ENCODE measurements at regions not wholly inside any gene's neighbourhood (a gene's known extent, or its start where the extent isn't known, plus 50 kb on each side); places are given as distances from the start of the nearest gene placed in this dataset.

DNA sequence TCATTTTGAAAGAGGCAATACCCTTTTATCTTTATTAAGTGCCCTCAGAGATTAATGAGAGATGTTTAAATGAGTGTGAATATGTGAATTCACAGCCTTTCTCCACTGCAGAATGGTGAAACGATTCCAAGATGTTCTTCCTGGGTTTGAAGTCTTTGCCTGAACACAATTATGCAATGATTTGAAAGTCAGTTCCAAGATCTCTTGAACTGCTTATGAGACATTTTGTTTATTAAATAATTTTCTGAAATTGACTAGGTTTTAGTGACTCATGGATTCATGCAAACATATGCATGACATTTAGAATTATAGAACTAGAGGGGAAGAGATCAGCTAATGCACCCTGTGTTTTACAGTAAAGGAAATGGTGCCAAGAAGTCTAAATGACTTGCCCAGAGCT lies 118.1 kb upstream of the SLC38A2 start:
- DNase-seq (ENCODE audit: low spot score) (no peak), ATAC-seq (ENCODE audit: insufficient number of reproducible peaks, low FRiP score, low read depth) (no peak)
- Histone ChIP-seq H3K4me1 (ENCODE audit: control insufficient read depth in 1 of 2, low read depth in 2 of 2) (peaks cover 22 to 51% of the 10 kb centered on the region in 2 donors), H3K4me3 (no peak overlapping the region), H3K27ac (peak overlapping the region in 1 of 2 donors; percentile 25), H3K9me3 (no peaks in the 10 kb centered on the region), H3K36me3 (no peaks in the 10 kb centered on the region), H3K27me3 (replicated peaks; ENCODE audit: insufficient read depth) (no peaks in the 10 kb centered on the region)
- no peak for TF ChIP-seq CTCF (IDR thresholded peaks at IDR 0.05)

DNA sequence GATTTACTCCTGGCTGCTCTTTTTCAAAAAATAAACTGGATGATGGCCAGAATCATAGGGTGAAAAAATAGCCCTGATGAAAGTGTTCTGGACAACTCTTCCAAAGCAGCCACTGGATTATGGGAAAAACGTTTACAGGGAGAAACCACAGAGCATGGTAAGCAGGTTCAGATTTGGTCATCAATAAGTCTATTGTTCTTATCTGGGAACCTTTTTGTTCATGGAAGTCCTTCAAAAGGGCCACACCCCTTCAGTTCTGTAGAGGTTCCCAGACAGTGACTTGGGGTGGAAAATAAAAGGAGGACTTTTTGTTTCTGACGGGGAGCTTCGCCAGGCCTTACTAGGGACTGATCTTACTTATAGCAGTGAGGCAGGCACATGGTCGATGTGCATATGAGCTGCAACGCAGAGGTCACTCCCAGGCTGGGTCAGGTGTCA lies 117.4 kb upstream of the SLC38A2 start:
- no peak for TF ChIP-seq CTCF (IDR thresholded peaks at IDR 0.05)
- peaks cover 22 to 51% of the 10 kb centered on the region in 2 donors for H3K4me1 ChIP-seq (ENCODE audit: control insufficient read depth in 1 of 2, low read depth in 2 of 2)
- no peaks in the 10 kb centered on the region for H3K27me3 ChIP-seq (replicated peaks; ENCODE audit: insufficient read depth)
- no peaks in the 10 kb centered on the region for H3K36me3 ChIP-seq
- H3K9me3 ChIP-seq = no peaks in the 10 kb centered on the region
- no peak for ATAC-seq (ENCODE audit: insufficient number of reproducible peaks, low FRiP score, low read depth)
- DNase-seq (ENCODE audit: low spot score) = no peak
- no peak overlapping the region for H3K4me3 ChIP-seq
- H3K27ac ChIP-seq = peak overlapping the region in 1 of 2 donors; percentile 25

DNA sequence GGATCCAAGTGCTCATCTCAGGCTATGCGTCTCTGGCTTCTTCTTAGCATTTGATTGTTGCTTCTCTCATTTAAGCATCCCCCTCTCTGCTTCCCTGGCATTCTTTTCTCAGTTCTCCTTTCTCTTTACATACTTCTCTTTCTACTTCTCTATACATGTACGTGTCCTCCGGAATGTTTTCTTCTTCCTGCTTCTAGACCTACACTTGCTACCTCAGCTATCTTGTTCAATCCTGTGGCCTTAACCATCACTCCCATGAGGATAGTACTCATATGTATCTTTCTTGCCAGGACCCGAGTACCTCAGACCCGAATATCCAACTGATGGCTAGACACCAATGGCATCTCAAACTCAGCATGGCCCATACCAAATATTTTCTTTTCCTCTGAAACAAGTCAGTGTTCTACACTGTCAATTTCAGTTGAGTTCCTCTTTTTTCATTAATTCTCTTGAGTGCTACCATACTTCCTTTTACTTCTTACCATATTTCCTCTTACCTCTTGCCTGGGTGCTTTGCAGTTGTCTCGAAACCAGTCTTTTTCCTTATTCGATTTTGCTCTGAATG lies 115.1 kb upstream of the SLC38A2 start:
- ATAC-seq (ENCODE audit: insufficient number of reproducible peaks, low FRiP score, low read depth) (no peak), DNase-seq (ENCODE audit: low spot score) (no peak)
- TF ChIP-seq CTCF (IDR thresholded peaks at IDR 0.05) = no peak
- H3K4me3 ChIP-seq = no peak overlapping the region
- H3K27me3 ChIP-seq (replicated peaks; ENCODE audit: insufficient read depth) = no peaks in the 10 kb centered on the region
- H3K27ac ChIP-seq = no peak overlapping the region
- no peaks in the 10 kb centered on the region for H3K36me3 ChIP-seq
- no peaks in the 10 kb centered on the region for H3K9me3 ChIP-seq
- peaks cover 18 to 44% of the 10 kb centered on the region in 2 donors for H3K4me1 ChIP-seq (ENCODE audit: control insufficient read depth in 1 of 2, low read depth in 2 of 2)

- TF ChIP-seq CTCF (IDR thresholded peaks at IDR 0.05) = no peak
- H3K4me3 ChIP-seq = no peak overlapping the region
- DNase-seq (ENCODE audit: low spot score) (no peak), ATAC-seq (ENCODE audit: insufficient number of reproducible peaks, low FRiP score, low read depth) (no peak)
- H3K9me3 ChIP-seq = no peaks in the 10 kb centered on the region
- no peaks in the 10 kb centered on the region for H3K27me3 ChIP-seq (replicated peaks; ENCODE audit: insufficient read depth)
- peaks cover 10 to 34% of the 10 kb centered on the region in 2 donors for H3K4me1 ChIP-seq (ENCODE audit: control insufficient read depth in 1 of 2, low read depth in 2 of 2)
- H3K27ac ChIP-seq = no peak overlapping the region
- H3K36me3 ChIP-seq = no peaks in the 10 kb centered on the region
These were observed 114.0 kb upstream of the SLC38A2 start for GRCh38 chr12:46486588-46486987.

GRCh38 chr12:46485853-46486252 lies 113.3 kb upstream of the SLC38A2 start:
- TF ChIP-seq CTCF (IDR thresholded peaks at IDR 0.05) = no peak
- no peak for ATAC-seq (ENCODE audit: insufficient number of reproducible peaks, low FRiP score, low read depth)
- peaks cover 5 to 26% of the 10 kb centered on the region in 2 donors for H3K4me1 ChIP-seq (ENCODE audit: control insufficient read depth in 1 of 2, low read depth in 2 of 2)

More at GRCh38 chr12:46485853-46486252, 113.3 kb upstream of the SLC38A2 start:
- H3K27ac ChIP-seq = no peak overlapping the region
- DNase-seq (ENCODE audit: low spot score) = no peak
- H3K4me3 ChIP-seq = no peak overlapping the region
- no peaks in the 10 kb centered on the region for H3K36me3 ChIP-seq
- no peaks in the 10 kb centered on the region for H3K27me3 ChIP-seq (replicated peaks; ENCODE audit: insufficient read depth)
- no peaks in the 10 kb centered on the region for H3K9me3 ChIP-seq
